ENCODE measurements at regions not wholly inside any gene's neighbourhood (a gene's known extent, or its start where the extent isn't known, plus 50 kb on each side); places are given as distances from the start of the nearest gene placed in this dataset.

- H3K4me3 ChIP-seq (replicated peaks in 1 of 3): no peak overlapping the region
- H3K27ac ChIP-seq: no peak overlapping the region
- no peak for DNase-seq
- peaks cover 4 to 6% of the 10 kb centered on the region in 2 donors for H3K4me1 ChIP-seq
- no peaks in the 10 kb centered on the region for H3K36me3 ChIP-seq
- no peaks in the 10 kb centered on the region for H3K27me3 ChIP-seq
- intact Hi-C loops (cut with DNase I): no loop called here
- 93 to 96% methylated on average over 3 of the region's 3 CpGs for WGBS, 2 donors
- no peaks in the 10 kb centered on the region for H3K9me3 ChIP-seq
- TF ChIP-seq CTCF (IDR thresholded peaks at IDR 0.05) (no peak), POLR2A (IDR thresholded peaks at IDR 0.05) (no peak)
These were observed 1805.1 kb upstream of the WWC1 start for GRCh38 chr5:166486348-166486747.

- TF ChIP-seq POLR2A (IDR thresholded peaks at IDR 0.05) (no peak), CTCF (IDR thresholded peaks at IDR 0.05) (no peak)
- no peak for DNase-seq
- Histone ChIP-seq H3K4me3 (replicated peaks in 1 of 3) (no peak overlapping the region), H3K9me3 (no peaks in the 10 kb centered on the region), H3K36me3 (no peaks in the 10 kb centered on the region), H3K27ac (no peak overlapping the region), H3K27me3 (no peaks in the 10 kb centered on the region), H3K4me1 (peaks cover 4 to 6% of the 10 kb centered on the region in 2 donors)
- intact Hi-C loops (cut with DNase I): no loop called here
- 79 to 87% methylated on average over 3 of the region's 3 CpGs for WGBS, 2 donors
These were observed 1802.9 kb upstream of the WWC1 start for GRCh38 chr5:166488560-166488959.

- no peak overlapping the region for H3K4me3 ChIP-seq (replicated peaks in 1 of 3)
- 73 to 77% methylated on average over 2 of the region's 2 CpGs for WGBS, 2 donors
- no peaks in the 10 kb centered on the region for H3K9me3 ChIP-seq
- DNase-seq: no peak
- H3K27ac ChIP-seq: no peak overlapping the region
- no peaks in the 10 kb centered on the region for H3K36me3 ChIP-seq
- H3K4me1 ChIP-seq: peaks cover 4 to 6% of the 10 kb centered on the region in 2 donors
- intact Hi-C loops (cut with DNase I): no loop called here
- TF ChIP-seq POLR2A (IDR thresholded peaks at IDR 0.05): no peak
- TF ChIP-seq CTCF (IDR thresholded peaks at IDR 0.05): no peak
- H3K27me3 ChIP-seq: no peaks in the 10 kb centered on the region
These were observed 1798.4 kb upstream of the WWC1 start for GRCh38 chr5:166493040-166493439.

- intact Hi-C loops (cut with DNase I): no loop called here
- Histone ChIP-seq H3K4me1 (peaks cover 4 to 6% of the 10 kb centered on the region in 2 donors), H3K4me3 (replicated peaks in 1 of 3) (no peak overlapping the region), H3K9me3 (no peaks in the 10 kb centered on the region), H3K36me3 (no peaks in the 10 kb centered on the region), H3K27ac (no peak overlapping the region), H3K27me3 (no peaks in the 10 kb centered on the region)
- no peak for TF ChIP-seq POLR2A (IDR thresholded peaks at IDR 0.05)
- no peak for TF ChIP-seq CTCF (IDR thresholded peaks at IDR 0.05)
- WGBS, 2 donors: 87 to 89% methylated on average over 7 of the region's 7 CpGs
- no peak for DNase-seq
These were observed 1797.8 kb upstream of the WWC1 start for GRCh38 chr5:166493612-166494011.

GRCh38 chr5:166497496-166498104, 1793.8 kb upstream of the WWC1 start:
- intact Hi-C loops (cut with DNase I): no loop called here
- no peak for DNase-seq

More at GRCh38 chr5:166497496-166498104, 1793.8 kb upstream of the WWC1 start:
- Histone ChIP-seq H3K27me3 (no peaks in the 10 kb centered on the region), H3K36me3 (no peaks in the 10 kb centered on the region), H3K27ac (no peak overlapping the region), H3K4me3 (replicated peaks in 1 of 3) (no peak overlapping the region), H3K9me3 (no peaks in the 10 kb centered on the region), H3K4me1 (no peaks in the 10 kb centered on the region)
- 48 to 59% methylated on average over 3 of the region's 3 CpGs for WGBS, 2 donors
- TF ChIP-seq CTCF (IDR thresholded peaks at IDR 0.05) (no peak), POLR2A (IDR thresholded peaks at IDR 0.05) (no peak)

Measured in thyroid gland (tissue), 4 donors.